Endothelial cell of umbilical vein (primary cell): ENCODE measurements at regions not wholly inside any gene's neighbourhood (a gene's known extent, or its start where the extent isn't known, plus 50 kb on each side); places are given as distances from the start of the nearest gene placed in this dataset.

ENCODE experiments used
- BruUV-seq: library from RNA; stranded (reverse); fragments of 400-500 nt; replicated peaks from 2 replicates; lab custom pipeline; 2021; lab: Mats Ljungman, UMichigan
- CTCF ChIA-PET: fragments of 300-600, 350-600 bp; sonication (Branson Sonifier 250); formaldehyde crosslinking; loops from one replicate; lab custom pipeline; 2021; ENCODE audit warnings: antibody characterized with exemption, inconsistent platforms; lab: Charles Lee
- POLR2A ChIA-PET: fragments of 300-600, 350-600 bp; sonication (Branson Sonifier 250); formaldehyde crosslinking; loops from one replicate; lab custom pipeline; 2021; ENCODE audit warnings: antibody characterized with exemption, inconsistent platforms; lab: Charles Lee
- DNase-seq: peaks from one replicate; pipeline ENCODE4 v3.0.0-alpha.2; 2011; ENCODE audit warnings: low read depth, low spot score
- FAIRE-seq: peaks from 2 replicates; lab custom pipeline; 2011; peaks lifted over from hg19 to GRCh38; lab: Jason Lieb, UNC
- H2AFZ ChIP-seq: 2 replicates; pipeline ENCODE4 v1.6.0; 2012; ENCODE audit warnings: low read depth, low read length, control low read depth, inconsistent platforms
- H3K27ac ChIP-seq: 2 replicates; pipeline ENCODE4 v1.5.1; 2011; ENCODE audit warnings: low read depth, mild to moderate bottlenecking, control low read depth, low read length, moderate library complexity; ENCODE audit not compliant: insufficient read depth
- H3K27me3 ChIP-seq, 2 experiments: 2 replicates each; pipeline versions ENCODE4 v1.6.0 to v1.6.1; 2011; ENCODE audit warnings: low read length in 2 of 2, mixed read lengths in 1 of 2; ENCODE audit not compliant: control insufficient read depth in 2 of 2, insufficient read depth in 2 of 2
- H3K36me3 ChIP-seq, 2 experiments: 2 replicates in 1 of 2; 3 replicates in 1 of 2; pipeline ENCODE4 v1.5.1; 2011; ENCODE audit warnings: low read length in 2 of 2, mild to moderate bottlenecking in 1 of 2, moderate library complexity in 1 of 2; ENCODE audit not compliant: control insufficient read depth in 2 of 2, insufficient read depth in 2 of 2; ENCODE audit errors: extremely low read depth in 1 of 2
- H3K4me1 ChIP-seq: 3 replicates; pipeline ENCODE4 v1.5.1; 2011; ENCODE audit warnings: mild to moderate bottlenecking, low read length; ENCODE audit not compliant: control insufficient read depth, insufficient read depth; ENCODE audit errors: extremely low read depth
- H3K4me2 ChIP-seq: 2 replicates; pipeline ENCODE4 v1.6.1; 2011; ENCODE audit warnings: low read length, control low read depth, mixed read lengths; ENCODE audit not compliant: insufficient read depth
- H3K4me3 ChIP-seq, 3 experiments: fragments of 200-600 bp in 1 of 3; sonication (generic), shearing (Covaris generic) in 1 of 3; replicated peaks in 1 of 3; 2 replicates each; pipeline ENCODE4 v1.5.1; 2011 to 2016; ENCODE audit warnings: control low read depth in 3 of 3, low read length in 3 of 3, mild to moderate bottlenecking in 2 of 3, inconsistent platforms in 1 of 3, low read depth in 1 of 3, moderate library complexity in 1 of 3; ENCODE audit not compliant: insufficient read depth in 1 of 3
- H3K79me2 ChIP-seq: 2 replicates; pipeline ENCODE4 v1.6.0; 2012; ENCODE audit warnings: low read length, inconsistent platforms; ENCODE audit not compliant: control insufficient read depth, insufficient read depth
- H3K9ac ChIP-seq: replicated peaks from 2 replicates; pipeline ENCODE3; 2011; ENCODE audit warnings: low read length, control low read depth; ENCODE audit not compliant: insufficient read depth; ENCODE audit errors: extremely low read depth
- H3K9me1 ChIP-seq: replicated peaks from 3 replicates; pipeline ENCODE4 v1.6.0; 2011; ENCODE audit warnings: mild to moderate bottlenecking, low read length; ENCODE audit not compliant: control insufficient read depth, insufficient read depth; ENCODE audit errors: extremely low read depth
- H3K9me3 ChIP-seq: replicated peaks from 2 replicates; pipeline ENCODE4 v1.5.1; 2012; ENCODE audit warnings: low read length, inconsistent platforms; ENCODE audit not compliant: control insufficient read depth, insufficient read depth
- H4K20me1 ChIP-seq: replicated peaks from 2 replicates; pipeline ENCODE3; 2011; ENCODE audit warnings: mild to moderate bottlenecking, low read length; ENCODE audit not compliant: control insufficient read depth, insufficient read depth; ENCODE audit errors: extremely low read depth
- EZH2 ChIP-seq: IDR thresholded peaks from 2 replicates; pipeline ENCODE4 v1.6.1; 2012; ENCODE audit warnings: borderline replicate concordance, low read depth, mild to moderate bottlenecking, moderate library complexity, low read length, inconsistent platforms; ENCODE audit not compliant: severe bottlenecking
- FOS ChIP-seq: IDR thresholded peaks from 2 replicates; pipeline ENCODE4 v1.6.1; 2011; ENCODE audit warnings: mild to moderate bottlenecking, low read length, moderate library complexity, borderline replicate concordance; ENCODE audit not compliant: insufficient read depth
- GATA2 ChIP-seq: IDR thresholded peaks from 2 replicates; pipeline ENCODE4 v1.7.0; 2011; ENCODE audit warnings: low read depth, mild to moderate bottlenecking, moderate library complexity, mixed read lengths, low read length; ENCODE audit not compliant: insufficient read length, insufficient read depth
- JUN ChIP-seq: IDR thresholded peaks from 2 replicates; pipeline ENCODE4 v1.6.1; 2011; ENCODE audit warnings: borderline replicate concordance, low read depth; ENCODE audit not compliant: insufficient read length, insufficient read depth
- MYC ChIP-seq: IDR thresholded peaks from one replicate; pipeline ENCODE4 v1.6.1; 2011; ENCODE audit warnings: mild to moderate bottlenecking, low read depth, low read length
- POLR2A ChIP-seq: IDR thresholded peaks from 2 replicates; pipeline ENCODE4 v1.6.1; 2012; ENCODE audit warnings: low read depth, mild to moderate bottlenecking, control low read depth, low read length
- POLR2AphosphoS5 ChIP-seq: IDR thresholded peaks from 2 replicates; pipeline ENCODE4 v1.6.1; 2012; ENCODE audit warnings: low read depth, mild to moderate bottlenecking, control low read depth, low read length, moderate library complexity; ENCODE audit not compliant: insufficient read depth
- dilution Hi-C: fragments of 300-500 bp; cut with MboI; formaldehyde crosslinking; loops from one replicate; pipeline ENCODE4 v1.15.0; 2019; ENCODE audit warnings: low sequenced_read_pairs; ENCODE audit not compliant: extremely low pct_ligation_motif_present
- intact Hi-C: fragments of 100-400 bp; cut with micrococcal nuclease; formaldehyde crosslinking; loops from one replicate; pipeline ENCODE4 v1.10.0; 2022
- TF ChIP-seq, protein P1 (sequence below): IDR thresholded peaks from 2 replicates; pipeline ENCODE4 v1.6.1; 2011; ENCODE audit not compliant: insufficient read depth, insufficient read length
- TF ChIP-seq, protein P2 (sequence below), 2 donors: IDR thresholded peaks; 1 replicate in 1 of 2; 2 replicates in 1 of 2; pipeline ENCODE4 v1.5.1; 2011; ENCODE audit warnings: low read length in 2 of 2, mild to moderate bottlenecking in 2 of 2, moderate library complexity in 2 of 2, control low read depth in 1 of 2, inconsistent platforms in 1 of 2, low read depth in 1 of 2; ENCODE audit not compliant: insufficient read depth in 1 of 2; ENCODE audit errors: extremely low read depth in 1 of 2

DNA sequence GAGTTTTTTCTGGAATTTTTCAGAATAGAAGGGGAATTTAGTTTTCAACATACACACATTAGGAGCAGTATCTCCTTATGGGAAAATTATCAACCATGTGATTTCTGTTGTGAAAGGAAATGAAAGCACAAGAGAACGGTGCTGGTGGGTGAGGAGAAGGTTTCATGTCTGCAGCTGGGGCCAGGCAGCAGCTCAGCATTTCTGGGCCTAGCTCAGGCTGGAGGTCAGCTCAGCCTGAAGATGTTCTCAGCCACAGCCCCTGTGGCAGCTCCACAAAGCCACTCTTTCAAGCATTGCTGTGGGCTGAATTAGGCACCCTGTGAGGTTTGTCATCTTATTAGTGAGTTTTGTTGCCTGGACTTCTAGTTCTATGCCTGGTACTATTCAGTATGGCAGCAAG, 90.3 kb downstream of the DIRAS2 start:
- BruUV-seq = no TSS peak
- ChIA-PET POLR2A (no interaction called here), CTCF (no interaction called here)
- Histone ChIP-seq H3K27me3 (no peaks in the 10 kb centered on the region), H2AFZ (no peak overlapping the region), H3K4me3 (no peak overlapping the region), H3K4me1 (no peaks in the 10 kb centered on the region), H3K9me1 (no peaks in the 10 kb centered on the region), H4K20me1 (no peaks in the 10 kb centered on the region), H3K9ac (no peak overlapping the region), H3K27ac (no peak overlapping the region), H3K36me3 (no peaks in the 10 kb centered on the region), H3K9me3 (peaks cover 3% of the 10 kb centered on the region), H3K79me2 (no peaks in the 10 kb centered on the region), H3K4me2 (no peak overlapping the region)
- intact Hi-C loops (no loop called here), dilution Hi-C loops (no loop called here)
- DNase-seq = no peak
- TF ChIP-seq POLR2A (no peak), FOS (no peak), JUN (no peak), POLR2AphosphoS5 (no peak), EZH2 (no peak), GATA2 (no peak), MYC (no peak)
- TF ChIP-seq, protein P1, sequence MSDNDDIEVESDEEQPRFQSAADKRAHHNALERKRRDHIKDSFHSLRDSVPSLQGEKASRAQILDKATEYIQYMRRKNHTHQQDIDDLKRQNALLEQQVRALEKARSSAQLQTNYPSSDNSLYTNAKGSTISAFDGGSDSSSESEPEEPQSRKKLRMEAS = no peak
- TF ChIP-seq, protein P2, sequence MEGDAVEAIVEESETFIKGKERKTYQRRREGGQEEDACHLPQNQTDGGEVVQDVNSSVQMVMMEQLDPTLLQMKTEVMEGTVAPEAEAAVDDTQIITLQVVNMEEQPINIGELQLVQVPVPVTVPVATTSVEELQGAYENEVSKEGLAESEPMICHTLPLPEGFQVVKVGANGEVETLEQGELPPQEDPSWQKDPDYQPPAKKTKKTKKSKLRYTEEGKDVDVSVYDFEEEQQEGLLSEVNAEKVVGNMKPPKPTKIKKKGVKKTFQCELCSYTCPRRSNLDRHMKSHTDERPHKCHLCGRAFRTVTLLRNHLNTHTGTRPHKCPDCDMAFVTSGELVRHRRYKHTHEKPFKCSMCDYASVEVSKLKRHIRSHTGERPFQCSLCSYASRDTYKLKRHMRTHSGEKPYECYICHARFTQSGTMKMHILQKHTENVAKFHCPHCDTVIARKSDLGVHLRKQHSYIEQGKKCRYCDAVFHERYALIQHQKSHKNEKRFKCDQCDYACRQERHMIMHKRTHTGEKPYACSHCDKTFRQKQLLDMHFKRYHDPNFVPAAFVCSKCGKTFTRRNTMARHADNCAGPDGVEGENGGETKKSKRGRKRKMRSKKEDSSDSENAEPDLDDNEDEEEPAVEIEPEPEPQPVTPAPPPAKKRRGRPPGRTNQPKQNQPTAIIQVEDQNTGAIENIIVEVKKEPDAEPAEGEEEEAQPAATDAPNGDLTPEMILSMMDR (IDR thresholded peaks at IDR 0.05; ENCODE audit: extremely low read depth in 1 of 2, insufficient read depth in 1 of 2, low read depth in 1 of 2, low read length in 2 of 2) = no peak
- FAIRE-seq = no peak
